ENCODE measurements at regions not wholly inside any gene's neighbourhood (a gene's known extent, or its start where the extent isn't known, plus 50 kb on each side); places are given as distances from the start of the nearest gene placed in this dataset.
A peak's percentile ranks its signal among the peaks of the same experiment; 100 is the strongest.

- DNase-seq, result no peak
These were observed 186.2 kb downstream of the ERMARD start for GRCh38 chr6:169937389-169938261.

GRCh38 chr6:169936355-169936975, 185.0 kb downstream of the ERMARD start:
- DNase-seq, result no peak

GRCh38 chr6:169935861-169936260, 184.4 kb downstream of the ERMARD start:
- no peak for DNase-seq

GRCh38 chr6:169935348-169935718, 183.9 kb downstream of the ERMARD start:
- DNase-seq, result no peak

- no peak for DNase-seq
These were observed 183.4 kb downstream of the ERMARD start for GRCh38 chr6:169934699-169935347.

- DNase-seq, result no peak
These were observed 182.6 kb downstream of the ERMARD start for GRCh38 chr6:169933839-169934698.

- DNase-seq, result no peak
These were observed 181.9 kb downstream of the ERMARD start for GRCh38 chr6:169933251-169933821.

- DNase-seq, result no peak
These were observed 181.1 kb downstream of the ERMARD start for GRCh38 chr6:169932491-169932890.

- no peak for DNase-seq
These were observed 179.8 kb downstream of the ERMARD start for GRCh38 chr6:169931261-169931660.

- no peak for DNase-seq
These were observed 179.4 kb downstream of the ERMARD start for GRCh38 chr6:169930799-169931198.

- no peak for DNase-seq
These were observed 176.3 kb downstream of the ERMARD start for GRCh38 chr6:169927711-169928110.

- no peak for DNase-seq
These were observed 175.4 kb downstream of the ERMARD start for GRCh38 chr6:169926617-169927417.

- DNase-seq, result peak in 1 of 5 experiments; percentile 30
These were observed 172.3 kb downstream of the ERMARD start for GRCh38 chr6:169923468-169924464.

- DNase-seq, result peak in 1 of 5 experiments; percentile 89
These were observed 170.7 kb downstream of the ERMARD start for GRCh38 chr6:169921853-169922824.

GRCh38 chr6:169921217-169921616, 169.8 kb downstream of the ERMARD start:
- DNase-seq, result no peak

GRCh38 chr6:169920359-169921020, 169.1 kb downstream of the ERMARD start:
- DNase-seq, result no peak

GRCh38 chr6:169918954-169919549, 167.6 kb downstream of the ERMARD start:
- DNase-seq, result no peak
